Mammary epithelial cell (primary cell): ENCODE measurements at regions not wholly inside any gene's neighbourhood (a gene's known extent, or its start where the extent isn't known, plus 50 kb on each side); places are given as distances from the start of the nearest gene placed in this dataset.

Source experiments
- EZH2 ChIP-seq: IDR thresholded peaks from 2 replicates; pipeline ENCODE4 v1.6.1; 2012; ENCODE audit warnings: low read length, inconsistent platforms, borderline replicate concordance
- TF ChIP-seq, protein P1 (sequence below), 2 donors: IDR thresholded peaks in 1 of 2; conservative IDR thresholded peaks in 1 of 2; 2 replicates each; pipeline ENCODE4 v1.5.1; 2011 to 2012; ENCODE audit warnings: inconsistent platforms in 2 of 2, low read length in 2 of 2, mild to moderate bottlenecking in 2 of 2, control low read depth in 1 of 2, low read depth in 1 of 2; ENCODE audit not compliant: insufficient read depth in 1 of 2; ENCODE audit errors: extremely low read depth in 1 of 2

- TF ChIP-seq EZH2: no peak
- TF ChIP-seq, protein P1, sequence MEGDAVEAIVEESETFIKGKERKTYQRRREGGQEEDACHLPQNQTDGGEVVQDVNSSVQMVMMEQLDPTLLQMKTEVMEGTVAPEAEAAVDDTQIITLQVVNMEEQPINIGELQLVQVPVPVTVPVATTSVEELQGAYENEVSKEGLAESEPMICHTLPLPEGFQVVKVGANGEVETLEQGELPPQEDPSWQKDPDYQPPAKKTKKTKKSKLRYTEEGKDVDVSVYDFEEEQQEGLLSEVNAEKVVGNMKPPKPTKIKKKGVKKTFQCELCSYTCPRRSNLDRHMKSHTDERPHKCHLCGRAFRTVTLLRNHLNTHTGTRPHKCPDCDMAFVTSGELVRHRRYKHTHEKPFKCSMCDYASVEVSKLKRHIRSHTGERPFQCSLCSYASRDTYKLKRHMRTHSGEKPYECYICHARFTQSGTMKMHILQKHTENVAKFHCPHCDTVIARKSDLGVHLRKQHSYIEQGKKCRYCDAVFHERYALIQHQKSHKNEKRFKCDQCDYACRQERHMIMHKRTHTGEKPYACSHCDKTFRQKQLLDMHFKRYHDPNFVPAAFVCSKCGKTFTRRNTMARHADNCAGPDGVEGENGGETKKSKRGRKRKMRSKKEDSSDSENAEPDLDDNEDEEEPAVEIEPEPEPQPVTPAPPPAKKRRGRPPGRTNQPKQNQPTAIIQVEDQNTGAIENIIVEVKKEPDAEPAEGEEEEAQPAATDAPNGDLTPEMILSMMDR (conservative IDR thresholded peaks at IDR 0.05 in 1 of 2, IDR thresholded peaks at IDR 0.05 in 1 of 2; ENCODE audit: extremely low read depth in 1 of 2, insufficient read depth in 1 of 2, low read depth in 1 of 2, low read length in 2 of 2): no peak
Measured at GRCh38 chr9:88645172-88645878, 110.3 kb downstream of the NXNL2 start.
